HEK293T (cell line): ENCODE measurements at regions not wholly inside any gene's neighbourhood (a gene's known extent, or its start where the extent isn't known, plus 50 kb on each side); places are given as distances from the start of the nearest gene placed in this dataset.

Experiments used
- CTCF ChIA-PET: fragments of 350-600 bp; formaldehyde crosslinking; extraction: SDS; loops from one replicate; lab custom pipeline; 2021; ENCODE audit warnings: antibody characterized with exemption, inconsistent platforms; lab: Yijun Ruan, JAX
- POLR2A ChIA-PET: fragments of 350-600 bp; formaldehyde crosslinking; extraction: SDS; loops from one replicate; lab custom pipeline; 2020; ENCODE audit warnings: antibody characterized with exemption, inconsistent platforms; lab: Yijun Ruan, JAX
- DNase-seq: peaks from one replicate; pipeline ENCODE4 v3.0.0; 2012; ENCODE audit warnings: mixed read lengths; ENCODE audit errors: extremely low spot score
- ARNT ChIP-seq: fragments of 450-650 bp; IDR thresholded peaks from 2 replicates; pipeline ENCODE4 v1.6.1; 2017; ENCODE audit warnings: mild to moderate bottlenecking
- BHLHE40 ChIP-seq: fragments of 450-650 bp; IDR thresholded peaks from 2 replicates; pipeline ENCODE4 v1.6.1; 2016; ENCODE audit warnings: mild to moderate bottlenecking, moderate library complexity, borderline replicate concordance
- CTBP1 ChIP-seq: fragments of 450-650 bp; IDR thresholded peaks from 2 replicates; pipeline ENCODE4 v1.6.1; 2016; ENCODE audit warnings: borderline replicate concordance
- ELF4 ChIP-seq: fragments of 450-650 bp; IDR thresholded peaks from 2 replicates; pipeline ENCODE4 v1.6.1; 2017; ENCODE audit warnings: antibody characterized with exemption
- FOXA1 ChIP-seq: fragments of 450-650 bp; IDR thresholded peaks from 2 replicates; pipeline ENCODE4 v1.6.1; 2016; ENCODE audit warnings: mild to moderate bottlenecking
- FOXK2 ChIP-seq: fragments of 450-650 bp; IDR thresholded peaks from 2 replicates; pipeline ENCODE4 v1.6.1; 2016; ENCODE audit warnings: mild to moderate bottlenecking
- FOXM1 ChIP-seq: fragments of 450-650 bp; IDR thresholded peaks from 2 replicates; pipeline ENCODE4 v1.6.1; 2017; ENCODE audit warnings: mild to moderate bottlenecking, borderline replicate concordance
- HDGF ChIP-seq: fragments of 450-650 bp; IDR thresholded peaks from 2 replicates; pipeline ENCODE4 v1.6.1; 2017; ENCODE audit warnings: antibody characterized with exemption, borderline replicate concordance
- L3MBTL2 ChIP-seq: fragments of 450-650 bp; conservative IDR thresholded peaks from 2 replicates; pipeline ENCODE4 v1.6.1; 2016; ENCODE audit warnings: mild to moderate bottlenecking
- LEF1 ChIP-seq: fragments of 450-650 bp; IDR thresholded peaks from 2 replicates; pipeline ENCODE4 v1.6.1; 2017; ENCODE audit warnings: mild to moderate bottlenecking, borderline replicate concordance
- NFRKB ChIP-seq: fragments of 450-650 bp; IDR thresholded peaks from 2 replicates; pipeline ENCODE4 v1.6.1; 2016; ENCODE audit warnings: mild to moderate bottlenecking, moderate library complexity
- SP1 ChIP-seq: fragments of 450-650 bp; IDR thresholded peaks from 2 replicates; pipeline ENCODE4 v1.6.1; 2017
- SUZ12 ChIP-seq: fragments of 450-650 bp; IDR thresholded peaks from 2 replicates; pipeline ENCODE4 v1.6.1; 2016; ENCODE audit warnings: mild to moderate bottlenecking
- TARDBP ChIP-seq: fragments of 450-650 bp; IDR thresholded peaks from 2 replicates; pipeline ENCODE4 v1.6.1; 2016
- ZNF384 ChIP-seq: fragments of 450-650 bp; IDR thresholded peaks from 2 replicates; pipeline ENCODE4 v1.6.1; 2016
- TF ChIP-seq, protein P1 (sequence below): fragments of 450-650 bp; IDR thresholded peaks from 2 replicates; pipeline ENCODE4 v1.6.1; 2016

DNA sequence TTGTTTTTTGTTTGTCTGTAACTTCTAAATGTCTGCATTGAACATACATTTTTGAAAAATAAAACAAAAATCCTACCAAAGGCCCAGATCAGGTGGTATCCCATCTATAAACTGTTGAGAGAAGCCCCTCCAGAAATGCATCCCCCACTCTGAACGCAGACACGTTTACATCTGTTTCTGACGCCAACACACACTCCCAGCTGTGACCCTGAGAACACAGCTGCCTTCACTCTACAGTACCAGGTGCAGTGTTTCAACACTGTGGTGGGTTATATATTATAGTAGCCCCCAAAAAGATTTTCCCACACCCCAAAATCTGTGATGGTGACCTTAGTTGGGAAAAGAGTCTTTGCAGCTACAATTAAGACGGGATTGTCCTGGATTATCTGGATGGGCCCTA is 199.1 kb upstream of the JARID2 start:
- POLR2A ChIA-PET = no interaction called here
- DNase-seq = no peak
- TF ChIP-seq NFRKB (no peak), LEF1 (no peak)
- CTCF ChIA-PET = no interaction called here

DNA sequence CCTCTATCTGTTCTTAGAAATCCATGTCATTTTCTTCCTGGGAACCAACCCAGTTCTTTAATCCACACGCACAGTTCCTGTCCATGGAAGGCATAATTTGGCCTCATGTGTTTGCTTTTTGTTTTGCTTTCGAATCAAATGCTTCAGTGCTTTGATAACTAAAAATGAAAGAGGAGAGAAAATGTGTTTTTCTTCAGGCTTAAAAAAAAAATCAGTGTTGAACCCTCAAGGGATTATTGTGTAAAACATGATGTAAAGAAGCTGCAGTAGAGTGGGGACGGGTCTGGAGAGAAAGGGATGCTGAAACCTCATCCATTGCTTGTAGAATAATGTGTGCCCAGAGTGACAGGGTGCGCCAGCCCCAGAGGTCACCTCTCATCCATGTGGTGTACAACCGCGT is 197.5 kb upstream of the JARID2 start:
- ChIA-PET CTCF (interaction anchor here (0.7 kb wide), 1 partner anchor 1166 kb away, joined by 4 read pairs; no protein-coding TSS in a partner anchor), POLR2A (interaction anchor here (0.9 kb wide), 1 partner anchor 10 kb away, joined by 4 read pairs; no protein-coding TSS in a partner anchor)
- no peak for DNase-seq
- TF ChIP-seq ELF4 (no peak), TARDBP (no peak), L3MBTL2 (no peak), SP1 (no peak), SUZ12 (no peak), LEF1 (no peak)

DNA sequence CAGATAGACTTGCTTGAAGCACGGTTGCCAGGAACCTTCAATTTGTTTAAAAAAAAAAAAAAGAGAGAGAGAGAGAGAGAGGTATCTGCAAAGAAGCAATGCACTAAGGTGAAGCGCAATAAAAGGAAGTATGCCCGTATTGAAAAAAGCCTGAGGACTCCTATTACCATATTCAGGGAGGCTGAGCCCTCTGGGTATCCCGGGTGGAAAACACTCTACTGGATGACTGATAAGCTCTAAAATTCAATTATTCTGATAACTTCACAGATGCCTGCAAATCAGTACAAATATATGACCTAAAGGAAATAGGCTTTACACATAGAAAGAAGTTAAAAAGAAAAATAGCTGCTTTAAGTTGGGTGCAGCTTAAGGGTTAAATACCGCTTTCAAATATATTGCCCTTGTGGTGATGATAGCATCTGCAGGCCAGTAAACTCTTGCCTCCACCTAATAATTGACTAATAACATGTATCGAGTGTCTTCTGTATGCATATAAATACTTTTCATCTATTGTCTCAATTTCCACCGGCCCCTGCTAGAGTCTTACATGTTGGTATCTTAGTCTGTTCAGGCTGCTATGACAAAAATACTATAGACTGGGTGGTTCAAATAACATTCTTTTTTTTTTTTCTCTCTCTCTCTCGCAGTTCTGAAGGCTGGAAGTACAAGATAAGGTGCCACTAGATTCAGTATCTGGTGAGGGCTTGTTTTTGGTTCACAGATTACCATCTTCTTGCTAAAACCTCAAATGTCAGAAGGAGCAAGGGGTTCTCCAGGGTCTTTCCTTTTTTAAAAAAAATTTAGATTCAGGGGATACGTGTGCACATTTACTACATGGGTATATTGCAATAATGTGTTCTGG is 187.4 kb upstream of the JARID2 start:
- no peak for DNase-seq
- TF ChIP-seq ZNF384 = no peak
- TF ChIP-seq BHLHE40 = no peak
- TF ChIP-seq LEF1 = no peak
- no peak for TF ChIP-seq L3MBTL2
- no peak for TF ChIP-seq CTBP1
- TF ChIP-seq, protein P1, sequence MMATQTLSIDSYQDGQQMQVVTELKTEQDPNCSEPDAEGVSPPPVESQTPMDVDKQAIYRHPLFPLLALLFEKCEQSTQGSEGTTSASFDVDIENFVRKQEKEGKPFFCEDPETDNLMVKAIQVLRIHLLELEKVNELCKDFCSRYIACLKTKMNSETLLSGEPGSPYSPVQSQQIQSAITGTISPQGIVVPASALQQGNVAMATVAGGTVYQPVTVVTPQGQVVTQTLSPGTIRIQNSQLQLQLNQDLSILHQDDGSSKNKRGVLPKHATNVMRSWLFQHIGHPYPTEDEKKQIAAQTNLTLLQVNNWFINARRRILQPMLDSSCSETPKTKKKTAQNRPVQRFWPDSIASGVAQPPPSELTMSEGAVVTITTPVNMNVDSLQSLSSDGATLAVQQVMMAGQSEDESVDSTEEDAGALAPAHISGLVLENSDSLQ = no peak
- no peak for TF ChIP-seq FOXA1
- TF ChIP-seq HDGF = no peak
- TF ChIP-seq ARNT = no peak
- TF ChIP-seq NFRKB = no peak
- no peak for TF ChIP-seq ELF4
- no peak for TF ChIP-seq FOXK2
- TF ChIP-seq SP1 = no peak
- TF ChIP-seq SUZ12 = no peak
- TF ChIP-seq FOXM1 = no peak
- TF ChIP-seq TARDBP = no peak
- POLR2A ChIA-PET = interaction anchor here (1.0 kb wide), 1 partner anchor 10 kb away, joined by 4 read pairs; no protein-coding TSS in a partner anchor

DNA sequence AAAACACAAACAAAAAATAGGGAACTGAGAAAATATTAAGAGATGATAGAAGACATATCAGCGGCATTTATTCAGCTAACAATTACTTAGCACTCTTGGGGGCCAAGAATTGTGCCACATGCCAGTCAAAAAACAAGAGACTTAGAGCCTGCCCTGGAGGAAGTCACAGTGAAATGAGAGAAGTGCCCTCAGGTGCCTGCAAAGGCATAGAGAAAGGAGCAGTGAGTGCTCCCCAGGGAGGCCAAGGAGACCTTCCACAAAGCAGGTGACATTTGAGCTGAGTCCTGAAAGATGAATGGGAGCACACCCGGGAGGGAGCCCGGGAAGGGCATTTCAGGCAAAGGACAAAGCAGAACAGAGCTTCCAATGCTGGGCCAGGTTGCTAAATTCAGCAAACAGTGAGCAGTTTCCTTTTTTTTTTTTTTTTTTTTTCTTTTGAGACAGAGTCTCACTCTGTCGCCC is 184.7 kb upstream of the JARID2 start:
- TF ChIP-seq, protein P1 = 0 out of 2 replicates have a peak, but pooled peaks have one; percentile 18
- TF ChIP-seq FOXK2 = no peak
- ChIA-PET POLR2A (no interaction called here), CTCF (interaction anchor here (0.6 kb wide), 1 partner anchor 1622 kb away, joined by 5 read pairs; no protein-coding TSS in a partner anchor)
- no peak for DNase-seq

More for the DNA sequence above, 187.4 kb upstream of the JARID2 start:
- CTCF ChIA-PET = no interaction called here

DNA sequence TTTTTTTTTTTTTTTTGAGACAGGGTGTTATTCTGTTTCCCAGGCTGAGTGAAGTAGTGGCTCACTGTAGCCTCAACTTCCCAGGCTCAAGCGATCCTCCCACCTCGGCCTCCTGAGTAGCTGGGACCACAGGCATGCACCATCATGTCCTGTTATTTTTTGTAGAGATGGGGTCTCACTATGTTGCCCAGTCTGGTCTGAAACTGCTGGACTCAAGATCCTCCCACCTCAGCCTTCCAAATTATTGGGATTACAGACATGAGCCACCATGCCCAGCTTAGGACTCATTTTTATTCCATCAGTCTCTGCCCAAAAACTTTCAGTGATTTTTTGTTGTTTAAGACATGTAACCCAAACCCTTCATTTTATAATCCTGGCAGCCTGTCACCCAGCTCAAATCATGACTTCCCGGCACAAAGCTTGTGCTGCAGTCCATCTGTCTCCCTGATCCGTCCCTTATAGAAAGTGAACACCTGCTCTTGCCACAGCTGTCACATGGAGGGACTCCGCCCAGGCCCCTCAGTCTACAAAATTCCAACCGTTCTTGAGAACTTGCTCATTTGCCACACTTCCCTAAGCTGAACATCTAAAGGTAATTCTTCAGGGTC is 183.9 kb upstream of the JARID2 start:
- ChIA-PET POLR2A (no interaction called here), CTCF (no interaction called here)
- TF ChIP-seq SUZ12 = no peak
- no peak for TF ChIP-seq FOXM1
- no peak for TF ChIP-seq L3MBTL2
- TF ChIP-seq LEF1 = no peak
- TF ChIP-seq HDGF = no peak
- TF ChIP-seq BHLHE40 = no peak
- no peak for TF ChIP-seq ZNF384
- TF ChIP-seq FOXA1 = no peak
- TF ChIP-seq ARNT = no peak
- TF ChIP-seq ELF4 = no peak
- no peak for TF ChIP-seq SP1
- TF ChIP-seq CTBP1 = no peak
- TF ChIP-seq FOXK2 = no peak
- DNase-seq = no peak

DNA sequence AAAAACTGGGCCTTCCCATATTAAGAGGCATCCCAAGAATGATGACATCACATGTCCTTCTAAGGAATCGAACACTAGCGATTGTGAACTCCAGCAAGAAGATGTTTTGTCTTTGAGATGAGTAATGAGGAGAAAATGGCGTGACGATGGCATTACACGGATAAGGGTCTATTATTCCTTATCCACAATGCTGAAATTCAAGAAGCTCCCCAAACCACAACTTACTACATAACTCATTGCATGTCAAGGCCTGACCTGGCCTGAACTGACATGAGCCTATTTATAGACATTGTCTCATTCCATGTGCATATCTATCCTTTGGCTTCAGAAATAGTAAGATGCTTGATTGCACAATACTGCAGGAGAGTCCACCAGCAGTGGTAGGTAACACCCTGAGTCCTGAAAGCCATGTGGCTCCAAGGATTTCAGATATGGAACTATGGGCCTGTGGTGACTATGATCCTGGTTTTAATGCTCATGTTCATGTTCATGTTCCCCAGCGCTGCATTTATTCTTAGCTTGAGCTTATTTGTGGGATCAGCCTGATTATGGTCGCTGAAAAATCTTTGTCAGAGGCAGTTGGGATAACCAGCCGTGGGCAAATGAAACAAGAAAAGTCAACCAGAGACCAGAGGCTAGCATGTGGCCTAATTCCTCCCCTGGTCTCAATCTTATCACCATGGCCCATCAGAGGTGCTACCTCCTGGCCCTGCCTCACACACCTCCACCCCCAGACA is 183.2 kb upstream of the JARID2 start:
- POLR2A ChIA-PET = no interaction called here

More for the DNA sequence above, 183.2 kb upstream of the JARID2 start:
- no peak for DNase-seq
- no peak for TF ChIP-seq FOXK2
- CTCF ChIA-PET = interaction anchor here (1.0 kb wide), 1 partner anchor 379 kb away, joined by 3 read pairs; no protein-coding TSS in a partner anchor
